Natural killer cell (primary cell): ENCODE measurements at regions not wholly inside any gene's neighbourhood (a gene's known extent, or its start where the extent isn't known, plus 50 kb on each side); places are given as distances from the start of the nearest gene placed in this dataset.

Experiments used
- ATAC-seq, 3 donors: fragments of 150-1000 bp in 2 of 3; fragments of 200-7000 bp in 1 of 3; cut with Tn5 transposase; 1 replicate in 1 of 3; 2 replicates in 2 of 3; pipeline ENCODE4 v1.10.0; 2021; ENCODE audit warnings: mild to moderate bottlenecking in 2 of 3, moderate library complexity in 2 of 3
- DNase-seq, 2 donors: peaks; one replicate each; pipeline versions ENCODE4 v3.0.0 to v3.0.0-alpha.2; 2013 to 2021; ENCODE audit warnings: mixed read lengths in 1 of 2
- H3K27ac ChIP-seq: one replicate; pipeline ENCODE4 v1.5.1; 2013; ENCODE audit warnings: mild to moderate bottlenecking, low read length
- H3K27me3 ChIP-seq: one replicate; pipeline ENCODE4 v1.6.1; 2013; ENCODE audit warnings: low read length; ENCODE audit not compliant: control insufficient read depth, insufficient read depth
- H3K36me3 ChIP-seq: one replicate; pipeline ENCODE4 v1.6.1; 2013; ENCODE audit warnings: low read length; ENCODE audit not compliant: control insufficient read depth, insufficient read depth
- H3K4me1 ChIP-seq: one replicate; pipeline ENCODE4 v1.6.1; 2013; ENCODE audit warnings: low read length; ENCODE audit not compliant: control insufficient read depth, insufficient read depth
- H3K4me3 ChIP-seq: one replicate; pipeline ENCODE4 v1.5.1; 2013; ENCODE audit warnings: low read length
- H3K9me3 ChIP-seq: one replicate; pipeline ENCODE4 v1.6.1; 2013; ENCODE audit warnings: low read length; ENCODE audit not compliant: control insufficient read depth, insufficient read depth
- H3K27ac Mint-ChIP-seq, 2 donors: one replicate each; pipeline ENCODE4 v1.8.0; 2022; ENCODE audit warnings: mild to moderate bottlenecking in 2 of 2, mixed read lengths in 2 of 2, moderate library complexity in 1 of 2
- H3K27me3 Mint-ChIP-seq, 2 donors: one replicate each; pipeline ENCODE4 v1.8.0; 2022; ENCODE audit warnings: low read depth in 2 of 2, mixed read lengths in 2 of 2
- H3K36me3 Mint-ChIP-seq: one replicate; pipeline ENCODE4 v1.8.0; 2022; ENCODE audit warnings: mixed read lengths
- H3K4me1 Mint-ChIP-seq, 2 donors: one replicate each; pipeline ENCODE4 v1.8.0; 2022; ENCODE audit warnings: mixed read lengths in 2 of 2
- H3K4me3 Mint-ChIP-seq: one replicate; pipeline ENCODE4 v1.8.0; 2022; ENCODE audit warnings: mild to moderate bottlenecking, moderate library complexity, mixed read lengths
- H3K9me3 Mint-ChIP-seq, 2 donors: one replicate each; pipeline ENCODE4 v1.8.0; 2022; ENCODE audit warnings: mixed read lengths in 2 of 2
- WGBS: methylation state at CpG from one replicate; pipeline ENCODE4 v1.1.7; 2013; ENCODE audit warnings: missing lambda C conversion rate; ENCODE audit not compliant: insufficient coverage; 5-methylcytosine and 5-hydroxymethylcytosine counted together
- intact Hi-C: fragments of 100-400 bp; cut with micrococcal nuclease; formaldehyde crosslinking; loops from one replicate; pipeline ENCODE4 v1.14.2; 2022
- TF ChIP-seq, protein P1 (sequence below): fragments of 200-600 bp; IDR thresholded peaks from one replicate; pipeline ENCODE4 v1.8.0; 2022; ENCODE audit warnings: antibody characterized with exemption

DNA sequence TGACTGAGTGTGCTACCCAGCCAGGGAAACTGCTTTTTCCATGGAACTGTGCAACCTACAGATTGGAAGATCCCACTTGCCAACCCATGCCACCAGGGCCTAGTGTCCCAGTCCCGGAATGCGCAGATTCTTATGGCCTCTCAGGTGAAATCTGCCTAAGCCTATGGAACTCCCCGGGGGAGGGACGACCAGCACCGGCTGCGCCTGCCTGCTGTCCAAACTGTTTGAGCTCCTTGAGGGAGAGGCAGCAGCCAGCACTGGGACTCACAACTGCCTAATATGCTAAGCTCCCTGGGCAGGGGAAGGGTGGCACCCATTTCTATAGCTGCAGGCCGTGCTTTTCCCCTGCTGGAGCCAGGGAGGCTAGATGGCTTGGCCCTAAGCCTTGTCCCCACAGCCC, 92.5 kb upstream of the GZMB start:
- no peaks in the 10 kb centered on the region for H3K27me3 ChIP-seq
- no peaks in the 10 kb centered on the region for H3K36me3 ChIP-seq
- Mint-ChIP-seq H3K9me3 (peaks cover 3 to 8% of the 10 kb centered on the region in 2 donors), H3K4me1 (peaks cover 0 to 4% of the 10 kb centered on the region in 2 donors), H3K27me3 (peaks cover 0 to 4% of the 10 kb centered on the region in 2 donors), H3K4me3 (no peak overlapping the region), H3K36me3 (peaks cover 29% of the 10 kb centered on the region), H3K27ac (no peak overlapping the region)
- H3K27ac ChIP-seq = no peak overlapping the region
- ATAC-seq (no peak), DNase-seq (no peak)
- no peak overlapping the region for H3K4me3 ChIP-seq
- intact Hi-C loops = no loop called here
- H3K4me1 ChIP-seq = no peaks in the 10 kb centered on the region
- 97% methylated on average over 7 of the region's 7 CpGs for WGBS
- TF ChIP-seq, protein P1, sequence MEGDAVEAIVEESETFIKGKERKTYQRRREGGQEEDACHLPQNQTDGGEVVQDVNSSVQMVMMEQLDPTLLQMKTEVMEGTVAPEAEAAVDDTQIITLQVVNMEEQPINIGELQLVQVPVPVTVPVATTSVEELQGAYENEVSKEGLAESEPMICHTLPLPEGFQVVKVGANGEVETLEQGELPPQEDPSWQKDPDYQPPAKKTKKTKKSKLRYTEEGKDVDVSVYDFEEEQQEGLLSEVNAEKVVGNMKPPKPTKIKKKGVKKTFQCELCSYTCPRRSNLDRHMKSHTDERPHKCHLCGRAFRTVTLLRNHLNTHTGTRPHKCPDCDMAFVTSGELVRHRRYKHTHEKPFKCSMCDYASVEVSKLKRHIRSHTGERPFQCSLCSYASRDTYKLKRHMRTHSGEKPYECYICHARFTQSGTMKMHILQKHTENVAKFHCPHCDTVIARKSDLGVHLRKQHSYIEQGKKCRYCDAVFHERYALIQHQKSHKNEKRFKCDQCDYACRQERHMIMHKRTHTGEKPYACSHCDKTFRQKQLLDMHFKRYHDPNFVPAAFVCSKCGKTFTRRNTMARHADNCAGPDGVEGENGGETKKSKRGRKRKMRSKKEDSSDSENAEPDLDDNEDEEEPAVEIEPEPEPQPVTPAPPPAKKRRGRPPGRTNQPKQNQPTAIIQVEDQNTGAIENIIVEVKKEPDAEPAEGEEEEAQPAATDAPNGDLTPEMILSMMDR = no peak
- H3K9me3 ChIP-seq = no peaks in the 10 kb centered on the region

DNA sequence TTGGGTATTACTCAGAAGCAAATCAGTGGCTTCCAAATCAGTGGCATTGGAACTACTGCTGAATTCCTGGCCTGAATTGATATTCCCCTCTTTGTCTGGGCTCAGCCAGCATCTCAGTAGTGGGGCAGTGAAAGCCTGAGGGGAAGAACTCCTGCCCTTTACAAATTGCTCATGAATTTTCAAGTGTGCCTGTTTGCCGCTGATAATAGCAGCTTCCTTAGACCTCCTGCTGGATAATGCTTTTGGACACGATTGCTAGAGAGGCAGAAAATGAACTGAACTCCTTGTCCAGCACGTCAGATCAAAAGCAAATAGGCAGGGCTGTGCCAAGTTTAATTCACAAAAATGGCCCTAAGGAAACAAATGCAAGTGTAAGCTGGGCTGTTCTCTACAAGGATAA, 91.3 kb upstream of the GZMB start:
- DNase-seq = no peak
- Mint-ChIP-seq H3K27ac (no peak overlapping the region), H3K4me1 (peaks cover 0 to 4% of the 10 kb centered on the region in 2 donors), H3K36me3 (peaks cover 20% of the 10 kb centered on the region), H3K4me3 (no peak overlapping the region), H3K9me3 (peaks cover 3 to 8% of the 10 kb centered on the region in 2 donors), H3K27me3 (peaks cover 0 to 4% of the 10 kb centered on the region in 2 donors)
- ATAC-seq = no peak
- TF ChIP-seq, protein P1 = no peak
- Histone ChIP-seq H3K36me3 (no peaks in the 10 kb centered on the region), H3K9me3 (no peaks in the 10 kb centered on the region), H3K27me3 (no peaks in the 10 kb centered on the region), H3K27ac (no peak overlapping the region), H3K4me3 (no peak overlapping the region), H3K4me1 (no peaks in the 10 kb centered on the region)
- intact Hi-C loops = no loop called here
- 88% methylated on average over 3 of the region's 3 CpGs for WGBS

DNA sequence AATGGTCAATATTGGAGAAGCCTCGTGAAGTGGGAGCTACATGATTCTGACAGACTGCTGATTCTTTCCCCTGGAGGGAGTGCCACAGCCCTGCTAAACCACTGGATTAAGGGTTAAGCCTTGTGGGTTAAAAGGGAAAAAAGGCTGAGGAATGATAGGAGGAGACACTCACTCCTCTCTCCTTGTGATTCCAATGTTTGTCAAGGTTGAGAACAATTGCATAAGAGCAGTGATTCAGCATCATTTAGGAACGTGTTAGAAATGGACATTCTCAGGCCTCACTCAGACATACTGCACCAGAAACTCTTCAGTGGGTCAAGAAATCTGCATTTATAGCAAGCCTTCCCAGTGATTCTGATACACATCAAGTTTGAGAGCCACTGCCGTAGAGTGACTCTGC, 87.8 kb upstream of the GZMB start:
- Mint-ChIP-seq H3K4me3 (no peak overlapping the region), H3K9me3 (no peaks in the 10 kb centered on the region), H3K27ac (no peak overlapping the region), H3K27me3 (peaks cover 3 to 6% of the 10 kb centered on the region in 2 donors), H3K4me1 (no peaks in the 10 kb centered on the region), H3K36me3 (no peaks in the 10 kb centered on the region)
- Histone ChIP-seq H3K4me3 (no peak overlapping the region), H3K4me1 (no peaks in the 10 kb centered on the region), H3K27me3 (no peaks in the 10 kb centered on the region), H3K27ac (no peak overlapping the region), H3K36me3 (no peaks in the 10 kb centered on the region), H3K9me3 (no peaks in the 10 kb centered on the region)
- intact Hi-C loops = no loop called here
- TF ChIP-seq, protein P1 = no peak
- 69% methylated on average over 3 of the region's 3 CpGs for WGBS
- ATAC-seq (no peak), DNase-seq (no peak)

DNA sequence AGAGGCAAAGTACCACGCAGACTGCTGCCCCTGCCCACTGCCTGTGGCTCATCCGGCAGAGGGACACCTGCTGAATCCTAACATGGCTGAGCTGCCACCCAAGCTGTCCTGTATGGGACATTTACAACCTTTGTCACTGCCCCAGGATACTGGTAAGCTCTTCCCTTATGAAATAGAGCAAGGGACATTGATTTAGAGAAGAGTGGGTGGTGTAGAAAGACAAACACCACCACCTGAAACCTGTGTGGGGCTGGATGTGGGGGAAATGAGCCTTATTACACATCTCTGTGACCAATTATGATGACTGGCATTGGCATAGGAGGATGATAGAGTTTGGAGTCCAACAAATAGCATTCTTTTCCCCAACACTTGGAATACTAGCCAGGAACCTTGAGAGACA, 81.2 kb upstream of the GZMB start:
- DNase-seq (no peak), ATAC-seq (no peak)
- no peaks in the 10 kb centered on the region for H3K36me3 Mint-ChIP-seq
- no peak overlapping the region for H3K27ac ChIP-seq
- intact Hi-C loops = no loop called here
- H3K9me3 ChIP-seq = no peaks in the 10 kb centered on the region
- no peaks in the 10 kb centered on the region for H3K27me3 ChIP-seq
- no peaks in the 10 kb centered on the region for H3K36me3 ChIP-seq
- H3K4me3 Mint-ChIP-seq = no peak overlapping the region
- H3K4me1 Mint-ChIP-seq = peaks cover 18 to 25% of the 10 kb centered on the region in 2 donors
- 98% methylated on average over 2 of the region's 2 CpGs for WGBS
- TF ChIP-seq, protein P1 = no peak
- H3K4me1 ChIP-seq = peaks cover 7% of the 10 kb centered on the region
- H3K27ac Mint-ChIP-seq = no peak overlapping the region
- peaks cover 8 to 16% of the 10 kb centered on the region in 2 donors for H3K27me3 Mint-ChIP-seq
- no peak overlapping the region for H3K4me3 ChIP-seq
- no peaks in the 10 kb centered on the region for H3K9me3 Mint-ChIP-seq
